Esophagus squamous epithelium (tissue), 4 donors: ENCODE measurements at regions not wholly inside any gene's neighbourhood (a gene's known extent, or its start where the extent isn't known, plus 50 kb on each side); places are given as distances from the start of the nearest gene placed in this dataset.

Experiments
- POLR2A ChIP-seq, 4 donors: fragments of 450-650 bp; IDR thresholded peaks; one replicate each; pipeline ENCODE4 v1.6.1; 2017; ENCODE audit warnings: antibody characterized with exemption in 4 of 4, mild to moderate bottlenecking in 4 of 4, moderate library complexity in 3 of 4
- TF ChIP-seq, protein P1 (sequence below), 6 experiments: fragments of 450-650 bp in 4 of 6; fragments of 200-600 bp in 2 of 6; sonication (generic) in 2 of 6; IDR thresholded peaks; one replicate each; pipeline ENCODE4 v1.5.1; 2016 to 2019; ENCODE audit warnings: antibody characterized with exemption in 6 of 6, mild to moderate bottlenecking in 4 of 6, moderate library complexity in 4 of 6

GRCh38 chr2:144999071-144999875 lies 479.4 kb upstream of the ZEB2 start:
- no peak for TF ChIP-seq POLR2A (IDR thresholded peaks at IDR 0.05)
- TF ChIP-seq, protein P1, sequence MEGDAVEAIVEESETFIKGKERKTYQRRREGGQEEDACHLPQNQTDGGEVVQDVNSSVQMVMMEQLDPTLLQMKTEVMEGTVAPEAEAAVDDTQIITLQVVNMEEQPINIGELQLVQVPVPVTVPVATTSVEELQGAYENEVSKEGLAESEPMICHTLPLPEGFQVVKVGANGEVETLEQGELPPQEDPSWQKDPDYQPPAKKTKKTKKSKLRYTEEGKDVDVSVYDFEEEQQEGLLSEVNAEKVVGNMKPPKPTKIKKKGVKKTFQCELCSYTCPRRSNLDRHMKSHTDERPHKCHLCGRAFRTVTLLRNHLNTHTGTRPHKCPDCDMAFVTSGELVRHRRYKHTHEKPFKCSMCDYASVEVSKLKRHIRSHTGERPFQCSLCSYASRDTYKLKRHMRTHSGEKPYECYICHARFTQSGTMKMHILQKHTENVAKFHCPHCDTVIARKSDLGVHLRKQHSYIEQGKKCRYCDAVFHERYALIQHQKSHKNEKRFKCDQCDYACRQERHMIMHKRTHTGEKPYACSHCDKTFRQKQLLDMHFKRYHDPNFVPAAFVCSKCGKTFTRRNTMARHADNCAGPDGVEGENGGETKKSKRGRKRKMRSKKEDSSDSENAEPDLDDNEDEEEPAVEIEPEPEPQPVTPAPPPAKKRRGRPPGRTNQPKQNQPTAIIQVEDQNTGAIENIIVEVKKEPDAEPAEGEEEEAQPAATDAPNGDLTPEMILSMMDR (IDR thresholded peaks at IDR 0.05): no peak
